HTR-8/SVneo (cell line): ENCODE measurements at regions not wholly inside any gene's neighbourhood (a gene's known extent, or its start where the extent isn't known, plus 50 kb on each side); places are given as distances from the start of the nearest gene placed in this dataset.

Experiments
- DNase-seq: peaks from one replicate; pipeline ENCODE4 v3.0.0; 2011; ENCODE audit warnings: low spot score, mixed read lengths; ENCODE audit not compliant: insufficient read length
- FAIRE-seq: peaks from 2 replicates; lab custom pipeline; 2011; peaks lifted over from hg19 to GRCh38; lab: Jason Lieb, UNC

GRCh38 chr22:27124351-27124966, 467.1 kb downstream of the MIAT start:
- DNase-seq (no peak), FAIRE-seq (no peak)

- DNase-seq (no peak), FAIRE-seq (no peak)
Measured at GRCh38 chr22:27125539-27125938, 468.2 kb downstream of the MIAT start.

GRCh38 chr22:27127911-27128310, 470.5 kb downstream of the MIAT start:
- no peak for DNase-seq
- FAIRE-seq: no peak

- FAIRE-seq (no peak), DNase-seq (no peak)
Measured at GRCh38 chr22:27128461-27129085, 471.2 kb downstream of the MIAT start.

- DNase-seq (no peak), FAIRE-seq (no peak)
Measured at GRCh38 chr22:27129266-27129665, 471.9 kb downstream of the MIAT start.

GRCh38 chr22:27130906-27131305, 473.5 kb downstream of the MIAT start:
- FAIRE-seq (no peak), DNase-seq (no peak)

GRCh38 chr22:27131346-27131745, 474.0 kb downstream of the MIAT start:
- no peak for DNase-seq
- FAIRE-seq: no peak

GRCh38 chr22:27132400-27132799, 475.0 kb downstream of the MIAT start:
- DNase-seq (no peak), FAIRE-seq (no peak)

GRCh38 chr22:27133019-27133431, 475.6 kb downstream of the MIAT start:
- no peak for DNase-seq
- no peak for FAIRE-seq

GRCh38 chr22:27133681-27134314, 476.4 kb downstream of the MIAT start:
- DNase-seq: no peak
- FAIRE-seq: no peak

- FAIRE-seq (no peak), DNase-seq (peak; percentile 56)
Measured at GRCh38 chr22:27134315-27134701, 476.9 kb downstream of the MIAT start.

- FAIRE-seq (no peak), DNase-seq (peak; percentile 39)
Measured at GRCh38 chr22:27135031-27135981, 477.9 kb downstream of the MIAT start.

- no peak for FAIRE-seq
- DNase-seq: no peak
Measured at GRCh38 chr22:27136596-27136995, 479.2 kb downstream of the MIAT start.

GRCh38 chr22:27137871-27138337, 480.5 kb downstream of the MIAT start:
- FAIRE-seq (no peak), DNase-seq (no peak)

- FAIRE-seq: no peak
Measured at GRCh38 chr22:27138471-27138870, 481.1 kb downstream of the MIAT start.

GRCh38 chr22:27139935-27140511, 482.6 kb downstream of the MIAT start:
- FAIRE-seq: peak; percentile 64

More at GRCh38 chr22:27138471-27138870, 481.1 kb downstream of the MIAT start:
- DNase-seq: no peak

GRCh38 chr22:27142286-27142685, 484.9 kb downstream of the MIAT start:
- DNase-seq (no peak), FAIRE-seq (no peak)

More at GRCh38 chr22:27139935-27140511, 482.6 kb downstream of the MIAT start:
- DNase-seq: peak; percentile 48

GRCh38 chr22:27144321-27144720, 486.9 kb downstream of the MIAT start:
- FAIRE-seq (no peak), DNase-seq (no peak)

GRCh38 chr22:27146866-27147633, 489.7 kb downstream of the MIAT start:
- FAIRE-seq: no peak
- peak; percentile 19 for DNase-seq
